ENCODE measurements at regions not wholly inside any gene's neighbourhood (a gene's known extent, or its start where the extent isn't known, plus 50 kb on each side); places are given as distances from the start of the nearest gene placed in this dataset.

GRCh38 chr5:128885649-128886255 is 79.5 kb upstream of the SLC27A6 start:
- TF ChIP-seq REST (IDR thresholded peaks at IDR 0.05; ENCODE audit: insufficient read depth in 1 of 2, low read depth in 2 of 2, low read length in 1 of 2) (no peak), SIN3A (IDR thresholded peaks at IDR 0.05; ENCODE audit: borderline replicate concordance, insufficient read depth, low read depth, low read length) (no peak), CTCF (IDR thresholded peaks at IDR 0.05) (no peak), POLR2AphosphoS5 (IDR thresholded peaks at IDR 0.05; ENCODE audit: low read depth, low read length) (no peak), TCF7L2 (IDR thresholded peaks at IDR 0.05; ENCODE audit: low read depth, low read length) (no peak)
